Spleen (tissue), 11 donors: ENCODE measurements at regions not wholly inside any gene's neighbourhood (a gene's known extent, or its start where the extent isn't known, plus 50 kb on each side); places are given as distances from the start of the nearest gene placed in this dataset.

Source experiments
- DNase-seq: peaks from one replicate; pipeline ENCODE4 v3.0.0-alpha.2; 2020
- H3K27ac ChIP-seq, 8 donors: fragments of 200-600 bp; sonication (generic) in 7 of 8; 1 replicate in 4 of 8; 2 replicates in 4 of 8; pipeline versions ENCODE4 v1.5.0 to v1.8.0; 2016 to 2021; ENCODE audit warnings: inconsistent platforms in 4 of 8, mild to moderate bottlenecking in 4 of 8, moderate library complexity in 1 of 8
- H3K27me3 ChIP-seq, 7 donors: fragments of 200-600 bp; sonication (generic) in 6 of 7; replicated peaks in 1 of 7; 1 replicate in 4 of 7; 2 replicates in 3 of 7; pipeline versions ENCODE4 v1.5.0 to v1.8.0; 2016 to 2021; ENCODE audit warnings: inconsistent platforms in 3 of 7, mild to moderate bottlenecking in 1 of 7
- H3K36me3 ChIP-seq, 6 donors: fragments of 200-600 bp; sonication (generic) in 5 of 6; 1 replicate in 4 of 6; 2 replicates in 2 of 6; pipeline versions ENCODE4 v1.5.0 to v1.8.0; 2016 to 2021; ENCODE audit warnings: inconsistent platforms in 2 of 6
- H3K4me1 ChIP-seq, 6 donors: fragments of 200-600 bp; sonication (generic) in 5 of 6; 1 replicate in 3 of 6; 2 replicates in 3 of 6; pipeline versions ENCODE4 v1.5.0 to v1.8.0; 2016 to 2021; ENCODE audit warnings: inconsistent platforms in 3 of 6
- H3K4me3 ChIP-seq, 8 donors: fragments of 200-600 bp; sonication (generic) in 7 of 8; 1 replicate in 4 of 8; 2 replicates in 4 of 8; pipeline versions ENCODE4 v1.5.0 to v1.8.0; 2016 to 2021; ENCODE audit warnings: inconsistent platforms in 4 of 8, mild to moderate bottlenecking in 4 of 8, moderate library complexity in 2 of 8
- H3K9me3 ChIP-seq, 8 donors: fragments of 200-600 bp; sonication (generic) in 7 of 8; 1 replicate in 4 of 8; 2 replicates in 4 of 8; pipeline versions ENCODE4 v1.5.0 to v1.8.0; 2016 to 2021; ENCODE audit warnings: inconsistent platforms in 4 of 8
- POLR2A ChIP-seq, 3 donors: fragments of 450-650 bp; IDR thresholded peaks; one replicate each; pipeline ENCODE4 v1.5.1; 2017; ENCODE audit warnings: antibody characterized with exemption in 3 of 3, mild to moderate bottlenecking in 1 of 3
- POLR2AphosphoS5 ChIP-seq, 3 donors: sonication (generic); formaldehyde crosslinking; IDR thresholded peaks; one replicate each; pipeline ENCODE4 v1.5.1; 2017; ENCODE audit warnings: antibody characterized with exemption in 3 of 3
- WGBS, 5 donors: extraction: QIAGEN DNeasy Blood & Tissue Kit in 3 of 5; methylation state at CpG; one replicate each; pipeline versions ENCODE4 v1.1.5 to v1.1.7; 2013 to 2018; 5-methylcytosine and 5-hydroxymethylcytosine counted together
- intact Hi-C: fragments of 100-400 bp; cut with DNase I; formaldehyde crosslinking; loops from one replicate; pipeline ENCODE4 v1.15.0; 2023; ENCODE audit warnings: low total_unique reads
- TF ChIP-seq, protein P1 (sequence below), 11 experiments: fragments of 200-600 bp in 7 of 11; fragments of 450-650 bp in 4 of 11; sonication (generic) in 4 of 11; IDR thresholded peaks in 8 of 11; conservative IDR thresholded peaks in 3 of 11; 1 replicate in 7 of 11; 2 replicates in 4 of 11; pipeline versions ENCODE4 v1.4.0 to v1.8.0; 2016 to 2021; ENCODE audit warnings: antibody characterized with exemption in 11 of 11, inconsistent platforms in 4 of 11, mild to moderate bottlenecking in 1 of 11
- donor health status: healthy with polysubstance abuse.
- donor health status: DM: no; HTN: no; CAD: no; lungs with moderate emphysema.
- donor health status: DM: no; HTN: no; CAD: no.
- donor health status: Bipolar disorder and iron deficiency.
- donor health status: healthy.
- donor health status: DM: no; HTN: no; CAD: no.
- donor health status: DM: yes; HTN: yes; CAD: no.

DNA sequence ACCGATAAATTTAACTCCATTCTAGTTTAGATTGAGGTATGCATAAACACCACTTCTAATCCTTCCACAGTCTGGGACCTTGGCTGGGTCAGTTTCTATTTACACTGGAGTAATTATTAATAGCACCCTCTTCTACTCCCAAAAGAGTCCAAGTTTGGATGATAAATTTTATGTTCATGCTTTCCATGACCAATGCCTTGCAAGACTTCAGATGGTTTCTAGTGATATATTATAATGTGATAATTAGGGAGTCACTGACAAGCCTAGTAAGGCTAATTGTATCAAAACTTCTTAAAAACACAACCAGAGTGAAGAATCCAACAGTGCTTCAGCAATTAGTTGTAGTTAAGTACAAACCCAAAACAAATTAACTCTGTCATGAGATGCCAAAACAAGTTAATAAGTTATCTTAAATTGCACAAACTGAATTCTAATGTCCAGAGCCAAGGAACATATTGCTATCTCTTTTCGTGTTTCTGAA, 489.6 kb downstream of the TTLL7 start:
- Histone ChIP-seq H3K4me1 (peaks cover 0 to 12% (median 0%) of the 10 kb centered on the region in 6 donors), H3K27me3 (no peaks in the 10 kb centered on the region), H3K27ac (peak overlapping the region in 3 of 8 donors; percentile 3 to 28 (median 27)), H3K9me3 (no peaks in the 10 kb centered on the region), H3K36me3 (no peaks in the 10 kb centered on the region), H3K4me3 (no peak overlapping the region)
- TF ChIP-seq, protein P1, sequence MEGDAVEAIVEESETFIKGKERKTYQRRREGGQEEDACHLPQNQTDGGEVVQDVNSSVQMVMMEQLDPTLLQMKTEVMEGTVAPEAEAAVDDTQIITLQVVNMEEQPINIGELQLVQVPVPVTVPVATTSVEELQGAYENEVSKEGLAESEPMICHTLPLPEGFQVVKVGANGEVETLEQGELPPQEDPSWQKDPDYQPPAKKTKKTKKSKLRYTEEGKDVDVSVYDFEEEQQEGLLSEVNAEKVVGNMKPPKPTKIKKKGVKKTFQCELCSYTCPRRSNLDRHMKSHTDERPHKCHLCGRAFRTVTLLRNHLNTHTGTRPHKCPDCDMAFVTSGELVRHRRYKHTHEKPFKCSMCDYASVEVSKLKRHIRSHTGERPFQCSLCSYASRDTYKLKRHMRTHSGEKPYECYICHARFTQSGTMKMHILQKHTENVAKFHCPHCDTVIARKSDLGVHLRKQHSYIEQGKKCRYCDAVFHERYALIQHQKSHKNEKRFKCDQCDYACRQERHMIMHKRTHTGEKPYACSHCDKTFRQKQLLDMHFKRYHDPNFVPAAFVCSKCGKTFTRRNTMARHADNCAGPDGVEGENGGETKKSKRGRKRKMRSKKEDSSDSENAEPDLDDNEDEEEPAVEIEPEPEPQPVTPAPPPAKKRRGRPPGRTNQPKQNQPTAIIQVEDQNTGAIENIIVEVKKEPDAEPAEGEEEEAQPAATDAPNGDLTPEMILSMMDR (IDR thresholded peaks at IDR 0.05 in 8 of 11, conservative IDR thresholded peaks at IDR 0.05 in 3 of 11), result no peak
- TF ChIP-seq POLR2AphosphoS5 (IDR thresholded peaks at IDR 0.05), result no peak
- TF ChIP-seq POLR2A (IDR thresholded peaks at IDR 0.05), result no peak
- intact Hi-C loops, result no loop called here
- 45 to 82% (median 62%) methylated on average over 2 of the region's 2 CpGs for WGBS, 5 donors
- no peak for DNase-seq

DNA sequence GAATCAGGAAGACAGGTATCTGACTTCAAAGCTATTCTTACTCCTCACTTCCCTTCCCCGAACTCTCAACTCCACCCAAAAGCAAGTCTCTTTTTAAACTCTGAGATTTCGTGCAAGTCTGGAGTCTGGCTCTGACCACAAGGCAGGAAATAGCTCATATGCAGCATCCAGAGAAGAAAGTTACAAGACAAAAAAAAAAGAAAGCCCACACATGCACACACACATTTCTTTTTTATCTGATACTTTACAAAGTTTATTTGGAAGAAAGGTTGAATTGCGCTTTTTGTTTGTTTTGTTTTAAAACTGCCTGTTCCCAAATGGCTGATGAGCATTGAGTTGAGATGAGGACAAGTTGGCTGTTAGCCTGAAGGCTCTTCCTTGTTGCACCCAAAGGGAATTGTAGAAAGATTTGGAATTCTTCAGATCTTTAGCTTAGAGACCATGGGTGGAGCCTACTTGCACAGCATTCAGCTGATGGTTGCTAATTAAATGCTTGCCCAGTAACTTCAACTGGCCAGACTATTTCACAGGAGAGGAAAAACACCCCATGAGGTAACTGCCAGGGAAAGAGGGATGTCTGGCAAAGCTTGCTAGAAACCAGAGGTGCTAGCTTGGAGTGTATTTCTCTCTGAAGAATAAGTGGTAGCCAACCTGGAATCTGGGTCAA, 490.3 kb downstream of the TTLL7 start:
- H3K27me3 ChIP-seq, result no peaks in the 10 kb centered on the region

DNA sequence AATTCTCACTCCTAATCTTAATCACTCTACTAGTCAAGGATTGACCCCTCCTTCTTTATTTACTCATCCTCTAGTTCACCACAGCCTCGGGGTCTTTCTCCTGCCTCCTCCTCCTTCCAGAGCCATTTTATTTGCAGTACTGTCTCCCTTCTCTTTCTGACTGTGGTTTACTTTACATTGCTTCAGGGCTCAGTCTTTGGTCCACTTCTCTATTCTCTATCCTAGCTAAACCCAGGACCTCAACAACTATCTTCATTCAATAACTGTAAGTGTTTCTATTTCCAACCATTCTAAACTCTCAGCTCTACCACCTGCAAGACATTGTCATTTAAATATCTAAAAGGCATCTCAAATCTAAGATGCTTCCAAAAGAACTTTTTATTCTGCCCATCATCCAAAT, 493.8 kb downstream of the TTLL7 start:
- WGBS, 5 donors, result 82 to 92% (median 88%) methylated on average over 1 of the region's 1 CpG
- Histone ChIP-seq H3K36me3 (no peaks in the 10 kb centered on the region), H3K27me3 (no peaks in the 10 kb centered on the region), H3K9me3 (no peaks in the 10 kb centered on the region), H3K4me1 (peaks cover 0 to 12% (median 3%) of the 10 kb centered on the region in 6 donors), H3K4me3 (no peak overlapping the region), H3K27ac (no peak overlapping the region)
- no peak for DNase-seq
- intact Hi-C loops, result no loop called here
- no peak for TF ChIP-seq POLR2AphosphoS5 (IDR thresholded peaks at IDR 0.05)
- no peak for TF ChIP-seq POLR2A (IDR thresholded peaks at IDR 0.05)
- TF ChIP-seq, protein P1 (IDR thresholded peaks at IDR 0.05 in 8 of 11, conservative IDR thresholded peaks at IDR 0.05 in 3 of 11), result no peak

More for the DNA sequence above, 490.3 kb downstream of the TTLL7 start:
- H3K4me3 ChIP-seq, result no peak overlapping the region
- DNase-seq, result no peak
- intact Hi-C loops, result no loop called here
- no peaks in the 10 kb centered on the region for H3K9me3 ChIP-seq
- TF ChIP-seq POLR2AphosphoS5 (IDR thresholded peaks at IDR 0.05) (no peak), POLR2A (IDR thresholded peaks at IDR 0.05) (no peak)
- TF ChIP-seq, protein P1 (IDR thresholded peaks at IDR 0.05 in 8 of 11, conservative IDR thresholded peaks at IDR 0.05 in 3 of 11), result no peak
- peaks cover 0 to 12% (median 0%) of the 10 kb centered on the region in 6 donors for H3K4me1 ChIP-seq
- H3K36me3 ChIP-seq, result no peaks in the 10 kb centered on the region
- WGBS, 5 donors, result 10 to 18% (median 11%) methylated on average over 3 of the region's 3 CpGs
- peak overlapping the region in 5 of 8 donors; percentile 3 to 28 (median 24) for H3K27ac ChIP-seq

DNA sequence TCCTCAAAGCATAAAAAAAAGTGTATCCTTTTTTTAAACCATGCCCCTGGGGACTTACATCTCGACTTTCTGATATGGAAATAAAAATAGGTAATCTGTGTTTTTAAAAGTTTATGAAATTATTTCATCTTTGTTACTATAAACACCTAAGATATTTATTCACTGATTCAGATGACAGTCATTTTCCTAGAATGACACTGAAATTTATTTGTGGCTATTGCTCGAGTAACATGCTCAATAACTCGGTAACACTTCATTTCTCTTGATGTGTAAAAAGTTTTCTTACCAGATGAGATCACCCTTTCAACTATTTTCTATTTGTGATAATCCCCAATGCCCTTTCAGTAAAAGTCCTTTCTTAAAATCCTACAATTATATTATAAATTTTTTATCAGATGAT, 495.8 kb downstream of the TTLL7 start:
- TF ChIP-seq POLR2A (IDR thresholded peaks at IDR 0.05) (no peak), POLR2AphosphoS5 (IDR thresholded peaks at IDR 0.05) (no peak)
- TF ChIP-seq, protein P1 (IDR thresholded peaks at IDR 0.05 in 8 of 11, conservative IDR thresholded peaks at IDR 0.05 in 3 of 11), result no peak
- WGBS, 5 donors, result 72 to 89% (median 76%) methylated on average over 3 of the region's 3 CpGs
- no peaks in the 10 kb centered on the region for H3K36me3 ChIP-seq

More for the DNA sequence above, 495.8 kb downstream of the TTLL7 start:
- Histone ChIP-seq H3K4me3 (no peak overlapping the region), H3K27me3 (no peaks in the 10 kb centered on the region), H3K4me1 (peaks cover 0 to 11% (median under 1%) of the 10 kb centered on the region in 6 donors), H3K27ac (no peak overlapping the region), H3K9me3 (no peaks in the 10 kb centered on the region)
- intact Hi-C loops, result no loop called here
- DNase-seq, result no peak
